ENCODE measurements at regions not wholly inside any gene's neighbourhood (a gene's known extent, or its start where the extent isn't known, plus 50 kb on each side); places are given as distances from the start of the nearest gene placed in this dataset.

DNA sequence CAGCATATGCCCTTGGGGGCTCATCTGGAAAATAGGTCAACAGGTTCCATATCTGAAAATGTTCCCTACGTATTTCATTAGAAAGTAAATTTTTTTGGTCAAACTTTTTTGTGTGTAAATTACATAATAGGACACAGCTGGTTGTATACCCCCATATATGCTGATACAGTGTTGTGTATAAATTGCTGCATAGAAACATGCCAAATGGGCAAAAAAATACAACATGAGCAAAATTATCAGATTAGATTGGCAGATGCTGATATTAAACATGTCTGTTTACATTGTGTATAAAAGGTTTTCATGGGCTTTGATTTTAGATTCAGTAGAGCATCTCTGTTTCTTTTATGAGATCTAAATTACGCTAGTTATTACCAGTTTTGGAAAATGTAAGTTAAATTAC, 2223.0 kb downstream of the MAT2B start:
- no peak for TF ChIP-seq EZH2 (IDR thresholded peaks at IDR 0.05; ENCODE audit: borderline replicate concordance)
- TF ChIP-seq, protein P1, sequence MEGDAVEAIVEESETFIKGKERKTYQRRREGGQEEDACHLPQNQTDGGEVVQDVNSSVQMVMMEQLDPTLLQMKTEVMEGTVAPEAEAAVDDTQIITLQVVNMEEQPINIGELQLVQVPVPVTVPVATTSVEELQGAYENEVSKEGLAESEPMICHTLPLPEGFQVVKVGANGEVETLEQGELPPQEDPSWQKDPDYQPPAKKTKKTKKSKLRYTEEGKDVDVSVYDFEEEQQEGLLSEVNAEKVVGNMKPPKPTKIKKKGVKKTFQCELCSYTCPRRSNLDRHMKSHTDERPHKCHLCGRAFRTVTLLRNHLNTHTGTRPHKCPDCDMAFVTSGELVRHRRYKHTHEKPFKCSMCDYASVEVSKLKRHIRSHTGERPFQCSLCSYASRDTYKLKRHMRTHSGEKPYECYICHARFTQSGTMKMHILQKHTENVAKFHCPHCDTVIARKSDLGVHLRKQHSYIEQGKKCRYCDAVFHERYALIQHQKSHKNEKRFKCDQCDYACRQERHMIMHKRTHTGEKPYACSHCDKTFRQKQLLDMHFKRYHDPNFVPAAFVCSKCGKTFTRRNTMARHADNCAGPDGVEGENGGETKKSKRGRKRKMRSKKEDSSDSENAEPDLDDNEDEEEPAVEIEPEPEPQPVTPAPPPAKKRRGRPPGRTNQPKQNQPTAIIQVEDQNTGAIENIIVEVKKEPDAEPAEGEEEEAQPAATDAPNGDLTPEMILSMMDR (IDR thresholded peaks at IDR 0.05; ENCODE audit: poor library complexity): no peak
- TF ChIP-seq EZH2phosphoT487 (IDR thresholded peaks at IDR 0.05; ENCODE audit: low read depth, severe bottlenecking, unreplicated experiment): no peak
- no peaks in the 10 kb centered on the region for H3K79me2 ChIP-seq
- DNase-seq (ENCODE audit: low spot score): no peak
- no peaks in the 10 kb centered on the region for H4K20me1 ChIP-seq (ENCODE audit: insufficient read depth, poor library complexity, severe bottlenecking)
- H3K27me3 ChIP-seq: no peaks in the 10 kb centered on the region
- no peak overlapping the region for H3K4me2 ChIP-seq
- H3K9me3 ChIP-seq (ENCODE audit: low read depth): no peaks in the 10 kb centered on the region
- WGBS (ENCODE audit: low lambda C conversion rate, missing lambda C conversion rate): 93% methylated on average over 2 of the region's 2 CpGs
- no peaks in the 10 kb centered on the region for H3K36me3 ChIP-seq (replicated peaks; ENCODE audit: insufficient read depth, low read depth)
- no peaks in the 10 kb centered on the region for H3K9me2 ChIP-seq (replicated peaks; ENCODE audit: insufficient read depth)
- no peak overlapping the region for H3K4me3 ChIP-seq
- H3K4me1 ChIP-seq (ENCODE audit: insufficient read depth): no peaks in the 10 kb centered on the region
- no peak overlapping the region for H2AFZ ChIP-seq
- H3K27ac ChIP-seq: no peak overlapping the region

DNA sequence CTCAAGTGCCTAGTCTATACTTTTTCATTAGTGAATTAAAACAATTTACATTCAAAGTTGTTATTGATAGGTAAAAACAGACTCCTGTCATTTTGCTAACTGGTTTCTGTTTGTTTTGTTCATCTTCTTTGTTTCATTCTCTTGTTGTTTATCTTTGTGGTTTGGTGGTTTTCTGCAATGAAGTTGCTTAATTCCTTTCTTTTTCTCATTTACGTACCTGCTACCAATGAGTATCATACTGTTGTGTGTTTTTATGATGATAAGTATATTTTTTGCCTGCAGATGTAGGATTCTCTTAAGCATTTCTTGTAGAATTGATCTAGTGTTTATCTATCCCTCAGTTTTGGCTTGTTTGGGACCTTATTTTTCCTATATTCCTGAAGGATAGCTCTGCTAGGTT, 2230.0 kb downstream of the MAT2B start:
- WGBS (ENCODE audit: low lambda C conversion rate, missing lambda C conversion rate): 81% methylated on average over 1 of the region's 1 CpG

DNA sequence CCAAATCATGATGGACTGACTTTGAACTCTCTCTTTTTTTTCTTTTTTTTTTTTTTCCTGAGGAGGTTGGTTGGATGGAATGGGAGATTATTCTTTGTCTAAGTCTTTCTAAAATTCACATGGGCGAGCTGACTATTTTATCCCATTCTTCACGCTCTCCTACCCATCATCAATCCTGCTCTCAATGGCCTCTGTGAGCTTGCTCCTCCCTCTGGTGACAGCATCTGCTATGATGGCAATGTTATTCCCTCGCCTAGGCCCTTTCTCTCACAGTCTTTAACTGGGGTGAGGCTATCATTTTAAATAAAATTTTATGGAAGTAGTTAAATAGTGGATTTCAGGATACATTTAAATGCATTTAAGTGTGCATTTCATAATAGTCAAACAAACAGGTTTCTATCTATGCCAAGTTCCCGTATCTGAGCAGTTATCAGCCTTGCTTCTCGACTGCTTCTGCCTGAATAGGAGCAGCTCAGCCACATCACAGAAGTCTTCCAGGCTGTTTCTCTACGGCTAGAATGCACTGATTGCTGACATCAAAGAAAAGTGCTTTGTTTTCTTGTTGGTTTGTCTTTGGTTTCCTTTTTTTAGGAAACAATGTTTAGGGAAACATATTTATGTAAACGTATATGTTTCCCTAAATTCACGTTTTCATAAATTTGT, 2233.8 kb downstream of the MAT2B start:
- H3K27me3 ChIP-seq: no peaks in the 10 kb centered on the region
- TF ChIP-seq, protein P1 (IDR thresholded peaks at IDR 0.05; ENCODE audit: poor library complexity): no peak
- no peak for TF ChIP-seq EZH2phosphoT487 (IDR thresholded peaks at IDR 0.05; ENCODE audit: low read depth, severe bottlenecking, unreplicated experiment)
- no peak for TF ChIP-seq EZH2 (IDR thresholded peaks at IDR 0.05; ENCODE audit: borderline replicate concordance)
- no peak overlapping the region for H3K4me3 ChIP-seq
- H3K36me3 ChIP-seq (replicated peaks; ENCODE audit: insufficient read depth, low read depth): no peaks in the 10 kb centered on the region
- H3K9me2 ChIP-seq (replicated peaks; ENCODE audit: insufficient read depth): no peaks in the 10 kb centered on the region
- H4K20me1 ChIP-seq (ENCODE audit: insufficient read depth, poor library complexity, severe bottlenecking): no peaks in the 10 kb centered on the region
- WGBS (ENCODE audit: low lambda C conversion rate, missing lambda C conversion rate): 91% methylated on average over 8 of the region's 8 CpGs
- H3K27ac ChIP-seq: no peak overlapping the region
- H3K4me1 ChIP-seq (ENCODE audit: insufficient read depth): no peaks in the 10 kb centered on the region
- no peak overlapping the region for H3K4me2 ChIP-seq
- no peaks in the 10 kb centered on the region for H3K79me2 ChIP-seq
- no peak overlapping the region for H2AFZ ChIP-seq
- H3K9me3 ChIP-seq (ENCODE audit: low read depth): no peaks in the 10 kb centered on the region
- DNase-seq (ENCODE audit: low spot score): no peak

More for the DNA sequence above, 2230.0 kb downstream of the MAT2B start:
- Histone ChIP-seq H3K4me1 (ENCODE audit: insufficient read depth) (no peaks in the 10 kb centered on the region), H3K79me2 (no peaks in the 10 kb centered on the region), H3K9me2 (replicated peaks; ENCODE audit: insufficient read depth) (no peaks in the 10 kb centered on the region), H3K4me3 (no peak overlapping the region), H4K20me1 (ENCODE audit: insufficient read depth, poor library complexity, severe bottlenecking) (no peaks in the 10 kb centered on the region), H3K27ac (no peak overlapping the region), H3K4me2 (no peak overlapping the region), H3K36me3 (replicated peaks; ENCODE audit: insufficient read depth, low read depth) (no peaks in the 10 kb centered on the region), H3K9me3 (ENCODE audit: low read depth) (no peaks in the 10 kb centered on the region), H3K27me3 (no peaks in the 10 kb centered on the region), H2AFZ (no peak overlapping the region)
- TF ChIP-seq EZH2phosphoT487 (IDR thresholded peaks at IDR 0.05; ENCODE audit: low read depth, severe bottlenecking, unreplicated experiment) (no peak), EZH2 (IDR thresholded peaks at IDR 0.05; ENCODE audit: borderline replicate concordance) (no peak)
- TF ChIP-seq, protein P1 (IDR thresholded peaks at IDR 0.05; ENCODE audit: poor library complexity): no peak
- DNase-seq (ENCODE audit: low spot score): no peak

All from hepatocyte (in vitro differentiated cells).